DOHH2 (cell line): ENCODE measurements at regions not wholly inside any gene's neighbourhood (a gene's known extent, or its start where the extent isn't known, plus 50 kb on each side); places are given as distances from the start of the nearest gene placed in this dataset.

Experiments used
- H3F3A ChIP-seq: fragments of 200-600 bp; sonication (generic), shearing (Covaris generic); 2 replicates; pipeline ENCODE4 v1.6.0; 2016; ENCODE audit warnings: antibody characterized with exemption, mild to moderate bottlenecking; ENCODE audit not compliant: control insufficient read depth, insufficient read depth
- H3K27ac ChIP-seq: fragments of 200-600 bp; sonication (generic); 2 replicates; pipeline ENCODE4 v1.5.1; 2014; ENCODE audit warnings: low read depth, mild to moderate bottlenecking, low read length, moderate library complexity
- H3K27me3 ChIP-seq: fragments of 200-600 bp; sonication (generic); 2 replicates; pipeline ENCODE4 v1.6.1; 2014; ENCODE audit warnings: mild to moderate bottlenecking, low read length, mixed read lengths; ENCODE audit not compliant: control insufficient read depth
- H3K36me3 ChIP-seq: fragments of 200-600 bp; sonication (generic); 2 replicates; pipeline ENCODE4 v1.6.1; 2014; ENCODE audit warnings: mild to moderate bottlenecking, low read length, moderate library complexity, mixed read lengths; ENCODE audit not compliant: control insufficient read depth
- H3K4me1 ChIP-seq: fragments of 200-600 bp; sonication (generic); 2 replicates; pipeline ENCODE4 v1.6.1; 2014; ENCODE audit warnings: mild to moderate bottlenecking, low read length, mixed read lengths; ENCODE audit not compliant: control insufficient read depth
- H3K4me2 ChIP-seq: fragments of 200-600 bp; sonication (generic); 2 replicates; pipeline ENCODE4 v1.6.0; 2014; ENCODE audit warnings: mild to moderate bottlenecking, low read length, moderate library complexity
- H3K4me3 ChIP-seq: fragments of 200-600 bp; sonication (generic); 2 replicates; pipeline ENCODE4 v1.5.1; 2014; ENCODE audit warnings: mild to moderate bottlenecking, low read length, mixed read lengths
- H3K79me2 ChIP-seq: fragments of 200-600 bp; sonication (generic); 2 replicates; pipeline ENCODE4 v1.6.1; 2014; ENCODE audit warnings: mild to moderate bottlenecking, low read length, mixed read lengths; ENCODE audit not compliant: control insufficient read depth
- H3K9me2 ChIP-seq: fragments of 200-600 bp; sonication (generic); replicated peaks from 2 replicates; pipeline ENCODE4 v1.6.1; 2014; ENCODE audit warnings: mild to moderate bottlenecking, low read length, mixed read lengths; ENCODE audit not compliant: control insufficient read depth
- H3K9me3 ChIP-seq: fragments of 200-600 bp; sonication (generic); 2 replicates; pipeline ENCODE4 v1.6.1; 2014; ENCODE audit warnings: antibody characterized with exemption, low read length, mixed read lengths; ENCODE audit not compliant: control insufficient read depth, insufficient read depth
- H4K20me1 ChIP-seq: fragments of 200-600 bp; sonication (generic); 2 replicates; pipeline ENCODE4 v1.6.0; 2014; ENCODE audit warnings: low read depth, mild to moderate bottlenecking, antibody characterized with exemption, low read length, moderate library complexity; ENCODE audit not compliant: control insufficient read depth, insufficient read depth
- EZH2phosphoT487 ChIP-seq: fragments of 200-600 bp; sonication (generic); IDR thresholded peaks from 2 replicates; pipeline ENCODE4 v1.6.1; 2017; ENCODE audit warnings: borderline replicate concordance, mild to moderate bottlenecking, antibody characterized with exemption, low read length, moderate library complexity, mixed read lengths
- TF ChIP-seq, protein P1 (sequence below): fragments of 200-600 bp; sonication (generic); IDR thresholded peaks from one replicate; pipeline ENCODE4 v1.5.1; 2014; ENCODE audit warnings: antibody characterized with exemption, mild to moderate bottlenecking, low read depth, low read length; ENCODE audit not compliant: poor library complexity, severe bottlenecking

DNA sequence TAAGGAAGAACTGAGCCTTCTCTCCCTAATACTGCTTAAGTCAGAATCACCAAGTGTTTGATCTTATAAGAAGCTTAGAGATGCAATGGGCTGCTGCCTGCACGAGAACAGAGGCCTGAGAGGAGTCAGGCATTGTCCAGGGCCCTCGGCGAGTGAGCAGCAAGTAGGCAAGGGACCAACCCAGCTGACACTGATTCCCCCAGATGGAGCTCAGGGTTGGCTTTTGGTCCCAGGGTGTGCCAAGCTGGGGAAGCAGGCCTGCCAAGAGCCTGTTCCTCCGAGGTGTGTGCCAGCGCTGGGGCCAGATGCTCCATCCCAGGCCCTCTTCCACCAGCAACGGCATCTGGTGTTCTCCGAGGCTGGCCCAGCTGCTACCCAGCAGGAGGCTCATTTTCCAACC, 222.0 kb upstream of the ZMIZ1 start:
- Histone ChIP-seq H4K20me1 (0 out of 2 replicates have a peak, but pooled peaks cover 5% of the 10 kb centered on the region), H3K4me1 (no peaks in the 10 kb centered on the region), H3K36me3 (no peaks in the 10 kb centered on the region), H3F3A (no peaks in the 10 kb centered on the region), H3K4me3 (no peak overlapping the region), H3K27me3 (no peaks in the 10 kb centered on the region), H3K4me2 (no peak overlapping the region), H3K9me2 (no peaks in the 10 kb centered on the region), H3K27ac (no peak overlapping the region), H3K79me2 (no peaks in the 10 kb centered on the region), H3K9me3 (peaks cover 5% of the 10 kb centered on the region; the same call in 1 of the 2 replicates)
- TF ChIP-seq EZH2phosphoT487, result no peak
- TF ChIP-seq, protein P1, sequence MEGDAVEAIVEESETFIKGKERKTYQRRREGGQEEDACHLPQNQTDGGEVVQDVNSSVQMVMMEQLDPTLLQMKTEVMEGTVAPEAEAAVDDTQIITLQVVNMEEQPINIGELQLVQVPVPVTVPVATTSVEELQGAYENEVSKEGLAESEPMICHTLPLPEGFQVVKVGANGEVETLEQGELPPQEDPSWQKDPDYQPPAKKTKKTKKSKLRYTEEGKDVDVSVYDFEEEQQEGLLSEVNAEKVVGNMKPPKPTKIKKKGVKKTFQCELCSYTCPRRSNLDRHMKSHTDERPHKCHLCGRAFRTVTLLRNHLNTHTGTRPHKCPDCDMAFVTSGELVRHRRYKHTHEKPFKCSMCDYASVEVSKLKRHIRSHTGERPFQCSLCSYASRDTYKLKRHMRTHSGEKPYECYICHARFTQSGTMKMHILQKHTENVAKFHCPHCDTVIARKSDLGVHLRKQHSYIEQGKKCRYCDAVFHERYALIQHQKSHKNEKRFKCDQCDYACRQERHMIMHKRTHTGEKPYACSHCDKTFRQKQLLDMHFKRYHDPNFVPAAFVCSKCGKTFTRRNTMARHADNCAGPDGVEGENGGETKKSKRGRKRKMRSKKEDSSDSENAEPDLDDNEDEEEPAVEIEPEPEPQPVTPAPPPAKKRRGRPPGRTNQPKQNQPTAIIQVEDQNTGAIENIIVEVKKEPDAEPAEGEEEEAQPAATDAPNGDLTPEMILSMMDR, result no peak

DNA sequence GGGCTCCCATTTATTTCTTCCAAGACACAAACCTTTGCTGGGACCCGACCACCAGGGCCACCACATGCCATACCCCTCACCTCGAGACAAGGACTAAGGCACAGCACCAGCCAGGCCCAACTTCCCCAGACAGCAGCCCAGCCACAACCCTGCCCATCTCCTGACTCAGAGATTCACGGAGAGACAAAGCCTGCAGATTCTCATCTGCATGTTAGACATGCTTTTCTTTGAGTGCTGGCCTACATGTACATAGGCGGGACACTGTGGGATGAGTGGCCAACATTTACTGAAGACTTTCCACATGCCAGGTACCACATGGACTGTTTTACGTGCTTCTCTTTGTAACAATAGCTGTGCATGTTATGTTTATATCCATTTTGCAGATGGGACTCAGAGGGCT, 221.3 kb upstream of the ZMIZ1 start:
- no peaks in the 10 kb centered on the region for H3F3A ChIP-seq
- H3K4me2 ChIP-seq, result no peak overlapping the region
- no peaks in the 10 kb centered on the region for H3K4me1 ChIP-seq
- H3K36me3 ChIP-seq, result no peaks in the 10 kb centered on the region
- no peaks in the 10 kb centered on the region for H3K9me2 ChIP-seq
- TF ChIP-seq, protein P1, result no peak
- H3K4me3 ChIP-seq, result no peak overlapping the region
- H3K79me2 ChIP-seq, result no peaks in the 10 kb centered on the region
- H3K9me3 ChIP-seq, result peaks cover 5% of the 10 kb centered on the region; the same call in 1 of the 2 replicates
- no peaks in the 10 kb centered on the region for H3K27me3 ChIP-seq
- 0 out of 2 replicates have a peak, but pooled peaks cover 5% of the 10 kb centered on the region for H4K20me1 ChIP-seq
- H3K27ac ChIP-seq, result no peak overlapping the region

- TF ChIP-seq EZH2phosphoT487, result no peak
- TF ChIP-seq, protein P1, result no peak
- H4K20me1 ChIP-seq, result 0 out of 2 replicates have a peak, but pooled peaks cover 5% of the 10 kb centered on the region
- H3K9me3 ChIP-seq, result no peaks in the 10 kb centered on the region
- H3K79me2 ChIP-seq, result no peaks in the 10 kb centered on the region
- H3K36me3 ChIP-seq, result no peaks in the 10 kb centered on the region
- no peaks in the 10 kb centered on the region for H3K27me3 ChIP-seq
- H3F3A ChIP-seq, result no peaks in the 10 kb centered on the region
- no peak overlapping the region for H3K4me2 ChIP-seq
- H3K4me1 ChIP-seq, result no peaks in the 10 kb centered on the region
- no peak overlapping the region for H3K27ac ChIP-seq
- H3K4me3 ChIP-seq, result no peak overlapping the region
- no peaks in the 10 kb centered on the region for H3K9me2 ChIP-seq
These were observed 219.7 kb upstream of the ZMIZ1 start for GRCh38 chr10:78849115-78849514.

DNA sequence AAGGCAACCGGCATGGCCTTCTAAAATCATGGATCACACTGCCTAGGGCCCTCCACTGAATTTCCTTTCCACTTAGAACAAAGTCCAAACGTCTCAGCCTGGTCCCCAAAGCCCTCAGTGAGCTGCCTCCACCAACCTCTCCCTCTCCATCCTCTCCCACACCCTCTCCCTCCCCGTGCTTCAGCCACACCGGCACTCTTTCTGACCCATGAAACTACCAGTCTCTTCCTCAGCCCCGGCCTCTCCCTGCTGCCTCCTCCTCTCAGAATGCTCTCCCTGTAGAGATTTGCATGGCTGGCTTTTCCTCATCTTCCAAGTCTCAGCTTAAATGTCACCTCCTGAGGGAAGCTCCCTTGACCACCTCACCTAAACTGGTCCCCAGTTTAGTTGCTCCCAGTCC, 219.0 kb upstream of the ZMIZ1 start:
- TF ChIP-seq, protein P1, result no peak
- TF ChIP-seq EZH2phosphoT487, result no peak
- H3K4me2 ChIP-seq, result no peak overlapping the region

More for the DNA sequence above, 219.0 kb upstream of the ZMIZ1 start:
- Histone ChIP-seq H3K9me2 (no peaks in the 10 kb centered on the region), H3K9me3 (no peaks in the 10 kb centered on the region), H3K27ac (no peak overlapping the region), H3K36me3 (no peaks in the 10 kb centered on the region), H3K79me2 (no peaks in the 10 kb centered on the region), H3K4me3 (no peak overlapping the region), H3K27me3 (no peaks in the 10 kb centered on the region), H3K4me1 (no peaks in the 10 kb centered on the region), H3F3A (no peaks in the 10 kb centered on the region), H4K20me1 (0 out of 2 replicates have a peak, but pooled peaks cover 5% of the 10 kb centered on the region)
